GM18502 (cell line): ENCODE measurements at regions not wholly inside any gene's neighbourhood (a gene's known extent, or its start where the extent isn't known, plus 50 kb on each side); places are given as distances from the start of the nearest gene placed in this dataset.
"Not testable (repeated sequence)": the region's sequence is repeated elsewhere in the genome, so short reads cannot be mapped to it uniquely, and the experiment has no call there.

Experiments
- ATAC-seq: cut with Tn5 transposase; IDR thresholded peaks from one replicate; pipeline ENCODE4 v1.9.1; 2021; ENCODE audit warnings: mild to moderate bottlenecking; ENCODE audit not compliant: unreplicated experiment, poor library complexity

DNA sequence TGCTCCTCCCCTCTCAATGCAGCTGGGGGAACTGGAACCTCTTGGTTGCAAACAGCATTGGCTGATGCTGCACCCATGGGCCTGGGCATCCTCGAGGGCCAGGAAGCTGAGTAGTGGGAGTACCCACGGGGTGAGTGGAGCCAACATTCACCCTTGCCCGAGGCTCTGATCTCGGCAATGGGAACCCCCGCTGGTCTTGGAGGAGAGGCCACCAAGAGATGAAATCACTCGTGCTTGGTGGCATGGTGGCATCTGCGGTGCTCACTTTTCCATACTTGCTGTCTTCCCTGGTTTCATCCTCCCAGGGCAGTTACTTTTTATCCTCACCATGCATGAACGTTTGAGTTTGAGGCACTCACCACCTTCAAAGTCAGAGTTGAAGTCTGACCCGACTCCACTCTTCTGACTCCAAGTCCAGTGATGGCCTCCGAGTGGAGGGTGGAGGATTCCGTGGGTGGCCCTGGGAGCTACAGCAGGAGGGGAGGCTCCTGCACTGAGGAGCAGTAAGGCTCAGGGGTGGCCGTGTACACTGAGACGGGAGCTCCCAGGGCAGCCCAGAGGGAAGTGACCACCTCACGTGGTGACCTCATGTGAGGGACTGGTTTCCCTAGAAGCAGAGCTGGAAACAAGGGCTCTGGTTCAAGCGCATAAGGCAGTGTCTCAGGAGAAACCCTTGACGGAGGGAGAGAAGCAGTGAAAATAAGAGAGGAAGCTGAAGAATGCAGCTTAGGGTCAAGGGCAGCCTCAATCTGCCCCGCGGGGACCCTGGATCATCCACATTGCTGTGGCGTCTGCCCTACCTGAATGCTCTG, 349.1 kb downstream of the TCERG1L start:
- ATAC-seq = no peak

DNA sequence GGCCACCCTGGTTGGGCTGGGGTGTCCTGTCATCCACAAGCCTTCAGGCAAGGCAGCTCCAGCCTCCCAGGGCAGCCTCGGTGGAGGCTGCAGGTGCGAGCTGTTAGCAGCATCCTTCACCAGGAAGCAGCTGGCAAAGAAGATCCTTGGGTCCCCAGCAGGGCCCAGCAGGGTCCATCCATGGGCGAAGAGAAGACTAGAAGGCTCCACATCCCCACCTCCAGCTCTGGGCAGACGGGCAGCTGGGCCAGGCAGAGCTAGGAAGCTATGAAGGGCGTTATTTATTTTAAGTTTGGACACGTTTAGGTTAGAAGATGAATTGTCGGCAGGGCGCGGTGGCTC, 348.5 kb downstream of the TCERG1L start:
- no peak for ATAC-seq

DNA sequence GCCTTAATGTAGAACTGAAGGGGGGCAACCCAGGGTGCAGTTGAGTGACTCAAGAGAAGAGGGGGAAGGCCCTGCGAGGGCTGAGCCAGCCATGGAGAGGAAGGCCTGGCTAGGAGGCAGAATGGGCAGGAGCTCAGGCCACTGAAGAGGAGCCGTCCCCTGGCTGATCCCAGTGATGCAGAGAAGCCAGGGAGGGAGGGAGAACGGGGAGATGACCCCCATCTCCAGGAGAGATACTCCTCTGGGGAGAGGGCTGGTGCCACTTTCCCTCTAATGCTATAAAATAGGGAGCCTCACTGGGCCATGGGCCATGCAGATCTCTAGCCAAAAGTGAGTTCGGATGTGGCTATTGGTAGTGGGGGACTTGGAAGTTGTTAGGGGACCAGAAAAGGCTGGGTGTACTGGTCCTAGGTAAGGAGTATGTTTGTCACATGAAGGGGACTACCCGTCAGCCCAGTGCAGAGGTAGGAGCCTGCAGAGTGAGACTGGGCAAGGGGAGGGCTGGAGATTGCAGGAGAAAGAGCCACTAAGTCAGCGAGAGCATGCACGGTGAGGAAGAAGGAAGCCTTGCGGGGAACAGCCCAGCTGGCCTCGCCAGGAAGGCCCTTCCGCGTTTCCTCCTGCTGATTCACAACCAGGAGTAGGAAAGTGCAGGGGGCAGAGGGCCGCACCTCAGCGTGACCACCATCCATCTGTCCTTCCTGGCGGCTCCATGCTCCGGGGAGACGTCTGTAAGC, 347.6 kb downstream of the TCERG1L start:
- ATAC-seq = no peak

DNA sequence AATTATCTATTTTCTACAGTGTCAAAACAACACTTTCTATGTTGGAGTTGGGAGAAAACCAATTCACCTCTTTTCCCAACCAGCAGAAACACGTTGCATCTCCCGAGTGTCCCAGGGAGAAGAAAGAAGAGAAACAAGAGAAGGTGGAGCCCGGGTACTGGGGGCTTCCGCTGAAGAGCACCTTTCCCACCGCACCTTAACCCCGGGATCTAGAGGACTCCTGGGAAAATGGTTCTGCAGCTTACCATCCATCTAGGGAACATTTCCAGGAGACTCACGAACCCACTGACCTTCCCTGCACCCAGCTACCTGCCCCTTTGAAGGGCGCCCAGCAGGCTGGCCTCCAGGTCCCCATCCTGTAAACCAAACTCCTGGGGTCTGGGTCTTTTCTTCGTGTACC, 346.8 kb downstream of the TCERG1L start:
- no peak for ATAC-seq

DNA sequence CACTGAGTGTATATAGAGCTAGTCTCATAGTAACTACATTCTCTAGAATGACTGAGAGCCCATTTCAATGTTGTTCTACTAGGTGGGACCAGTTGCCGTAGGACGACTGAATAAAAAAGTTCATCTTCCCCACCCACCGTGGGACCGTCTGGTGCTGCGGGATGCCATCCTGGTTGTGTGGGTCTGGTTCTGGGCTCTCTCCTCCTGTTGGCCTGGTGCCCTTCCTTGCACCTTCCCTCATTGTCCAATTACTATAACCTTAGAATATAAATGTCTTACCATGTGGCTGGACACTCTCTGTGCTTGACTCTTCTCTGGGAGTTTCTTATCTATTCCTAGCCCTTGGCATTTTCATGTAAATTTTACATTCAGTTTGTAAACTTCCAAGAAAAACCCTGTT, 344.4 kb downstream of the TCERG1L start:
- ATAC-seq = no peak

DNA sequence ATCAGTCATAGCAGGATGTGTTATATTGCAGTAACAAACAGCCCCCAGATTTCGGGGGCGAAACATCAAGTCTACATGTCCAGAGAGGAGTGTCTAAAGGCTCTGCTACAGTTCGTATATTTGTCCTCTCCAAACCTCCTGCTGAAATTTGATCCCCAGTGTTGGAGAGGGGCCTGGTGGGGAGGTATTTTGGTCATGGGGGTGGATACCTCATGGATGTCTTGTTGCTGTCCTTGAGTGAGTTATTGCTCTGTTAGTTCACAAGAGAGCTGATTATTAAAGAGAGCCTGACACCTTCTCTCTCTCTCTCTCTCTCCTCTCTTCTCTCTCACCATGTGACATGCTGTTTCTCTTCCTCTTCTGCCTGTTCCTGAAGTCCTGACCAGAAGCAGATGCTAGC, 343.7 kb downstream of the TCERG1L start:
- ATAC-seq = no peak

DNA sequence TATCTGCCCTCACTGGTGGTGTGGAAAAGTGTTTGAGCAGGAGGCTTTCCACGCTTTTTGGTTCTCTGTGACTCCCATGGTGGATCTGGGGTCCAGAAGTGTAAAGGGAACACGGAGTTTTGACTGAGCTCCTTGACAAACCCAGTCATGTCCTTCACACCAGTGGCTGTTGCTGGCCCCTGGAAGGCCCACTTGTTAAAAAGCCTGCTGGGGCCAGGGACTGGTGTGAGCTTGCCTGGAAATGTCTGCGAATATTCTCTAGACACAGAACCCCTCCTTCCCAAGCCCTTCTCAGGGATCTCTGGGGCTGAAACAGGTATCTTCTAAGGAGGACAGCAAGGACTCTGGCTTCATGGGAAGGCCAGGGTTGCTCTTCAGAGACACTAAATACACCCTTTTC, 343.0 kb downstream of the TCERG1L start:
- ATAC-seq = no peak

DNA sequence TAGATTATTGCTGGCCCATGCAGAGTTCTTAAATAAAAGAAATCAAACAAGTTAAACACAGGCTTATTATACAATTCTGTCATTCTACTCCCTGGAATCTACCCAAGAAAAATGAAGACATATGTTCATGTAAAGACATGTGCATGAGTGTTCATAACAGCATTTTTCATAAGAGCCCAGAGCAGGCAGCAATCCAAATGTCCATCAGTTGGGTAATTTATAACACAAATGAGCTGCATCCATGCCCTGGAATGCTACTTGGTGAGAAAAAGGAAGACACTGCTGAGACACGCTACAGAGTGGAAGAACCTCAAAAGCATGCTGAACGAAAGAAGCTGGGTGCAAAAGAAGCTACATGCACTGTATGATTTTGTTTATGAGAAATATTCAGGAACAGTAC, 342.6 kb downstream of the TCERG1L start:
- ATAC-seq = no peak

DNA sequence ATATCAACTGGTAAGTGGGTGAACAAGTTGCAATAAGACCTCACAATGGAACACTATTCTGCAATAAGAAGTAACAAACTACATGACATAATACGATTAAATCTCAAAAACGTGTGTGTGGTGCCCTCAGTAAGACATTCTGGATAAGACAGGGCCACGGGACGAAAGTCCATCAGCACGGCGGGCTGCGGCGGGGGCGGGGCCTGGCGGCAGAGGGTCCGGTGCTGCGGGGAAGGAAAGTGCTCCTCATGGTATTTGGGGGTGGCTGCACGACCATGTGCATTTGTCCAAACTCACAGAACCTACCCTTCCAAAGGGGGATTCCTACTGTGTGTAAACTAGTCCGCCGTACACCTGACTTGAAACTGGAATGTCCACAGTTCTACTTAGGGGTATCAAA, 341.8 kb downstream of the TCERG1L start:
- ATAC-seq = no peak

DNA sequence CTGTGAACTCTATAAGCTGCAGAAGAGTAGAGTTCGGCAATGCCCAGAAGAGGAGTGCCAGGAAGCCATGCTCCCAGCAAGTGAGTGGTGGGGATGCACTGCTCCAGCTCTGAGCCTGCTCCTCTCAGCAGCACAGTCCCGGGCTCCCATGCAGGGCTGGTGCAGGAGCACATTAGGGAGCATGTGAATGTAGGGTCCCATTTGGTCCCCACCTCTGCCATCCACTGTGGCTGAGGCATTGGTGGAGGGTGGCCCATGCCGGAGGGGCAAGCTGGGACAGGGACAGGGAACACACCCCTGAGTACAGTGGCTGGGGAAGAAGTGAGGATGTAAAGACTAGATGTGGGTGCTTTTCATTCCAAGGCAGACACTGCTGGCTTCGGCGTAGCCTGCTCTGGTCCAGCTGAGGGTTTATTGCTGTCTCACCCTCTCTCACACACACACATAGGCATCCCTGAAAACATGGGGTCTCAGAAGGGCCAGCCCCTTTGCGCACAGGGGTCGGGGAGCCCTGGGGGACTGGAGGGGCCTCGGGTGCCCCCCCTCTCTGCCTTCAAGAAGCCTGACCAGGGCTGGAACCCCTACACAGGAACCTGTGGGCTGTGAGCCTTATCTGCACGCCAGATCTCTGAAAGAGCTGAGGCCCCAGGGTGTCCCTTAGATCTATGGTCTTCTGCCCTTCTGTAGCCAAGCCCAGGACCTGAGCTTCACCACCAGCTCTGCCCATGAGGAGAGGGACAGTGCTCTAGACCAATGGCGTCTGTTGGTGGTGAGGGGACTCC, 341.0 kb downstream of the TCERG1L start:
- ATAC-seq = no peak

DNA sequence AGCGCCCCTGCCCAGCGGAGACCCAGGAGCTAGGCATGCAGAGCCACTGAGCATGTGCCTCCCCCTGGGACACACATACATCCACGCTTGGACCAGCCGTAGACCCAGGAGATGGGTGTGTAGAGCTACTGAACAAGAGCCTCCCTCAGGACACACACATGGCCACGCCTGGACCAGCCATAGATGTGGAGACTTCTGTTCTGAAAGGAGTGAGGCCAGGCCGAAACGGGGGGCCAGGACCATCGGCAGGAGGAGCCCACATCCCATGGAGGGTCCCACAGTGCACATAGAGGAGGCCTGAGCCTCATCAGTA, 340.4 kb downstream of the TCERG1L start:
- no peak for ATAC-seq

DNA sequence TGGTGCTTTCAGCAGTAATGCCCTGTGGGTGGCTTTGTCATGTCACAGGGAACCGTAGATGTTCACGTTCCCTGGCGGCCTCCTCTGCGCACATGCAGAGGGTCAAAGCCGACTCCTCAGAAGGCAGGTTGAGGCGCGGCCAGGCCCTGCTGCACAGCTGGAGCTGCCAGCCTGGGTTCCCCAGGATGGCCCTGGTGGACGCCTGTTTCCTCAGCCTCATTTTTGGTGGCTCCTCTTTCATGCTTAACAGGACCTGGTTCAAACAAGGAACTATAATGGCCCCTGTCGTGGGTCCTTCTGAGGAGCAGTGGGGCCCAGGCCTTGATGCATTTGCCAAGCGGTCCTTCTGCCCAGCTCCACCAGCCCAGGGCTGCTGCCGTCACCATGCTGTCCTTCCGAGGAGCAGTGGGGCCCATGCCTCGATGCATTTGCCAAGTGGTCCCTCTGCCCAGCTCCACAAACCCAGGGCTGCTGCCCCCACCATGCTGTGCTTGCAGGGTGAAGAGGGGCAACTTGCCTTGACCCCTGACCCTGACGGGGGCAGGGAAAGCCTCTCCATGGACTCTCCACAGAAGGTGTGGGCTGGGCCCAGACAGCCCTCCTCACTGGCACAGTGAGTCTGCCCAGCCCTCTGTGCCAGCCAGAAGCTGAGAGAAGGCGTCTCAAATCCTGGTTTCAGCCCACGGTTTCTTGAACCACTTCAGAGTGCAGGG, 338.2 kb downstream of the TCERG1L start:
- ATAC-seq = no peak

DNA sequence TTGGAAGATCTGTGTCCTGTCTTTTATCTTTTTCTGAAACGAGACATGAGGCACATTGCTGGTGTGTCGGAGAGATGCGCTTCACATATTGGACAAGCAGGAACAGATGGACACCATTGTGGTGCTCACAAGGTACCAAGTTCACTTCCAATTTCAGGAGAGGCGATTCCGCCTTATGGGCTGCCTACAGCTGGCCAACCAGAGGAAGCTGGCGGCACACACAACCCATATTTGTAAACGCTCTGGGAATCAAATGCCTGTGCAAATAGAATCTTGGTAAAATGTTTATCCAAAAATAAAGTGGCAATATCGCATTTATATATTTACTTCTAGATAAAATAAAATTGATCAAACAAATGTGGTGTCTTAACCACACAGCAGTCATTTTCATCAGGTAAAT, 337.4 kb downstream of the TCERG1L start:
- no peak for ATAC-seq

DNA sequence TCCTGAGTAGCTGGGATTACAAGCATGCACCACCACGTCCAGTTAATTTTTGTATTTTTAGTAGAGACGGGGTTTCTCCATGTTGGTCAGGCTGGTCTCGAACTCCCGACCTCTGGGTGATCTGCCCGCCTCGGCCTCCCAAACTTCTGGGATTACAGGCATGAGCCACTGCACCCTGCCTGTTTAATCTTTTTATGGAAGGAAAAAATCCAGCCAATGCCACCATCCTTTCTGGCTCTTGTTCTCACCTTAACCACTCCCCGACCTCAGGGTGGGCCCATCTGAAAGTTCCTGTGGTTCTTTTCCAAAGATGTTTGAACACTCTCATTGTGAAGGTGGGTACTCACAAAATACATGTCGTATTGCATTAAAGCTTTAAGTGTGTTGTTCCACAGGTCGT, 336.2 kb downstream of the TCERG1L start:
- ATAC-seq = not testable (repeated sequence)

DNA sequence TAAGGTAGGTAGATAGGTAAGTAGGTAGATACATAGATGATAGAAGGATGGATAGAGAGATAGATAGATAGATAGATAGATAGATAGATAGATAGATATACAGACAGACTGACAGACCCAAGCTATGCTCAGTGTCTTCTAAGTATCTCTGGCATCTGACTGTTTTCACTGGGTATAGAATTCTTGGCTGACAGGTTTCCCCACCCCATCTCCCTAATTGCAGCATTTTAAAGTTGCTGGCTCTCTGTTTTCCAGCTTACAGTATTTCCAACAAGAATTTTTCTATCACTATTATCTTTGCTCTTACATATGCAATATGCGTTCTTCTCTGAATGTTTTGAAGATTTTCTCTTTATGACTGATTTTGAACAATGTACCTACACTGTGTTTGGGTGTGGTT, 328.7 kb downstream of the TCERG1L start:
- ATAC-seq = no peak

DNA sequence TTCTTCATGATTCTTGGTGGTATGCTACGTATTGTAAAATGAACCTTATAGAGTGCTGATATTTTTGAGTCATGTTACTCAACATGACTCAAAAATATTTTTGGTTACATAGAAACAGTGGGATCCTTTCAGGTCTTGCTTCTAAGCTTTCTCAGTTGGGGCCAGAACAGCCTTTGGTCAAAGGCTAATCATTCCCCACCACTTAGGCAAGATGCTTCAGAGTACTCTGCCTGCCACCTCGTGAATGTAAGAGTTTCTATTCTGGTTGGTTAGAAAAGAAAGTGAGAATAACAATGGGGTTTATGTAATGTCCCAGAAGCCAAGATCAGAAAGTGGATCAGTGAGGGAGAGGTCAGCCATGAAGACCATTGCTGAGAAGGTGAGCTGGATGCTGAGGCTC, 327.8 kb downstream of the TCERG1L start:
- no peak for ATAC-seq

DNA sequence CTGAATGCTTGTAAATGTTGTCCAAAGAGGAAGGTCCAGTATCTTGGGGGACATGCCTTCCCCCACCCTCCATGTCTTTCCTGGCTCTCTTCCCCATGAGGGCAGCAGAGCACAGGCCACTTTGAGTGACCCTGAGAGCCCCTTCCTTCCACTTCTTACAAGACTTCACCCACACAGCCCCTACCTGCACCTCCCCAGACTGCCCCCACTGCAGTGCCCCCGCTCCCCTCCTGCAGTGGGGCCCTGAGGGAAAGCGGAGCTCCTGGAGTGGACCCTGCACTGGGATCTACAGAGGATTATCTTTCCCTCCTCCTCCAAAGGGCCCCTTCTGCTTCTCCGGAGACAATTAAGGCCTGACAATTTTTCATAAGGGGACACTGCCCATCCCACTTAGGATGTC, 326.8 kb downstream of the TCERG1L start:
- no peak for ATAC-seq

DNA sequence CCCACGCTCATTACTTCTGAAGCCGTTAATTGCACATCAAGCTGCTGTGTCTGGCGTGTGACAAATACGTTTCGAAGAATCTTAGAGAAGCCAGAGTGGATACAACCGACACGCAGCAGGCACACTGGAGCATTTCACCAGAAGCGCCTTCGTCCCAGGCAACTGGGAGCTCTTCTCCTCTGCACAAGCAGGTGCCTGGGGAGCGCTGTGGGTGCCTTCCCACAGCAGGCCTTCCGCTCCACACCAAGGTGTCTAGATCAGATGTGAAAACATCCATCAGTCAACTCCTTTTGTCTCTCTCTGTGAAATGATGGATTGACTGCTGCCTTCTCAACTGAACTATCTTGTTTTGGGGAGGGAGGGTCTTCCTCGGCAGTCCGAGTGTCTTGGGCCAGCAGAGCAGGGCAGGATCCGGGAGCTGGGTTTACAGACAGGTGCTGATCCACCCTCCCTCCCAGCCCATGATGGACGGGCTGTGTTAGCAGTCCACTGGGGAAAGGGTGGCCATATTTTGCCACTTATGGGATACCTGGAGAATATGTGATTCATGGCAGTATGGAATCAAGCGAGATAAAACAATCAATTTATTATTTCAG, 326.3 kb downstream of the TCERG1L start:
- no peak for ATAC-seq

DNA sequence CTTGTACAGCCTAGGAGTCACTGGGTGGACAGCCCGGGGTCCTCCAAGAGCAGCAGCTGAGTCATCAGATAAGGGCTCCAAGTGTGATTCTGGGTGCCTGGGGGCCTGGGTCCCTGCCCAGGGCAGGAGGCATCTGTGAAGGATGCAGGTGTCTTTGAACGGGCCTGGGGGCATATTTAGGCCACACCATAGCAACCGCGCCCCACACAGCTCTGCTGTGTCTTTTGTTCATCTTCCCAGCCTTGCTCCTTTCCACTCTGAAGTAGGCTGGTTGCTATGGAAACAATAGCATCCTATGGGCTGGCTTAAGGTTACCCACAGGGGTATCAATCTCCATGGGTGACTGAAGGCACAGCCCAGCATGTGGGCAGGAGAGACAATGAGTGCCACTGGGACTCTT, 324.7 kb downstream of the TCERG1L start:
- no peak for ATAC-seq

DNA sequence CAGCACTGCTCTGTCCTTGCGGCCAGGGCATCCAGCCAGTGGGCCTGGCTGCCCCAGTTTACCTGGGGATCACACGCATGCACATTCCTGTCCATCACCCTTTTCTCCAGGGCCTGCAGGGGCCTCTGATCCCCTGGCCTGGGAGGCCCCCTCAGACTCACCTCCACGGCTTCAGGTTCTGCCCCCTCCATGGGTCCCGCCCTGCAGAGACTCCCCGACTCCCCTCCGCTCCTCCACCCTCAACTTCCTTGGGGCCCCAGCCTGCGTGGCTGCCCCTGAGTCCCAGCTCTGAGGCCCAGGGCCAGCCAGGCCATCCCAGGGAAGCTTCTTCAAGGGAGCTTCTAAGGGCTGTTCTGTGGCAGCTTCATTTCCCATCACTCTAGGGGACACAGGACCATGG, 324.1 kb downstream of the TCERG1L start:
- ATAC-seq = no peak
